Activated T-cell treated with anti-CD3 and anti-CD28 coated beads for 24 hours (primary cell): ENCODE measurements at regions not wholly inside any gene's neighbourhood (a gene's known extent, or its start where the extent isn't known, plus 50 kb on each side); places are given as distances from the start of the nearest gene placed in this dataset.

Experiments used
- DNase-seq: peaks from one replicate; pipeline ENCODE4 v3.0.0-alpha.2; 2020; ENCODE audit warnings: low read depth

- no peak for DNase-seq
Observed at GRCh38 chr20:60803335-60804055, 448.6 kb upstream of the CDH4 start.

GRCh38 chr20:60804240-60804917 lies 447.7 kb upstream of the CDH4 start:
- DNase-seq = no peak

GRCh38 chr20:60804918-60805630 lies 447.0 kb upstream of the CDH4 start:
- DNase-seq = no peak

DNA sequence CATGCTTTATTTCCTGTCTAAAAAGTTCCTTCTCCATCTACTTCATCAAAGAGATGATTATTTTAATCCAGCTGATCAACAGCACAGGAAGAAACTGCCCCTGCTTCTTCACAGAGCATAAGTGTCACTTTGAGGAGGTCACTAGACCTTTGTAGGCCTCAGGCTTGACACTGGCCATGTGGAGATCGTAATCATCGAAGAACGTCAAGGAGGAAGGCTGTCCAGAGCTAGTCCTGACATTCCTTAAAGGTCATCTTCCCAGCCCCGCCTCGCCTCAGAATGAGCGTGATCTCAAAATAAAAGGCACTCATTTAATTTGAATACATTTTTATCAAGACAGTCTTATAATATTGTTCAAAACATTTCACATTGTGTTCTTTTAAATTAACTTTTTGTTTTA lies 445.7 kb upstream of the CDH4 start:
- DNase-seq = no peak

DNA sequence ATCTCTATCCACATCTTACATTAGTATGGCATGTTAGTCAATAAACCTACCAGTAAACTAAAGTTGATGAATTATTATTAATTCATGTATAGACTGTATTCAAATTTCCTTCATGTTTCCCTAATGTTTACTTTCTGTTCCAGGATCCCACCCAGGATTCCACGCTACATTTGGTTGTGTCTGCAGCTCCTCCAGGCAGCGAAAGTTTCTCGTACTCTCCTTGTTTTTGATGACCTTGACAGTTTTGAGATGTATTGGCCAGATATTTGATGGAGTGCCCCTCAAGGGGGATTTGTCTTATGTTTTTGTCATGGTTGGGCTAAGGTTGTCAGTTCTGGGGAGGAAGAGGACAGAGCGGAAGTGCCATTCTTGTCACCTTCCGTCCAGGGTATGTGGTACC lies 445.2 kb upstream of the CDH4 start:
- DNase-seq = no peak

DNA sequence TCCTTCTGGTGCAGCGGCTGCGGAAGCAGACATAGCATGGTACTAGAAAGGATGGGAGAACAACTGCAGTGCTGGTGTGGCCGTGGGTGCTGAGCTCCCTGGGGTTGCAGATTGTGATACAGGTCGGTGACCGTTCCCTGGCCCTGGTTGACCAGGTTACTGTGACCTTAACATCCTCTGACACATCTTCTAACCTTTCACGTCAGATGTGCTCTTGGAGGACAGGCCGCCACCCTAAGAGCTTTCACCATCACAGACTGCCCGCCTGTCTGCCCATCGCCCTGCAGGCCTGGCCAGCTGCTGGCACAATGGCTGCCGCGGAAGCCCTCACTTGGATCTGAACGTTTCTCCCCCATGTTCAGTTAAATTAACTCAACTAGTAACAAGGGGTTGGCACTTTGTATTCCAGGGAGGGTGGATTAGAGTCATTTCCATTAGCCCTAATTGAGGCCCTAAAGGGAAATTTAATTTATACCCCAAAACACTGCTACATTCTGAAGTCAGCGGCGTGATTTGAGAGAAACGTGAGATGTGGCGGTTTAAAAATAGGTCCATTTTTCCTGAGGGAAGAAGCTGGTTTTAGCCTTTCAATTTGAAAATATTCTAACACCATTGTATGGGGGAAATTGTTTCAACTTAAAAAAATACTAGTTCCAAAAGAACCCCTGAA lies 443.9 kb upstream of the CDH4 start:
- DNase-seq = no peak

- DNase-seq = no peak
Observed at GRCh38 chr20:60808701-60809100, 443.4 kb upstream of the CDH4 start.

DNA sequence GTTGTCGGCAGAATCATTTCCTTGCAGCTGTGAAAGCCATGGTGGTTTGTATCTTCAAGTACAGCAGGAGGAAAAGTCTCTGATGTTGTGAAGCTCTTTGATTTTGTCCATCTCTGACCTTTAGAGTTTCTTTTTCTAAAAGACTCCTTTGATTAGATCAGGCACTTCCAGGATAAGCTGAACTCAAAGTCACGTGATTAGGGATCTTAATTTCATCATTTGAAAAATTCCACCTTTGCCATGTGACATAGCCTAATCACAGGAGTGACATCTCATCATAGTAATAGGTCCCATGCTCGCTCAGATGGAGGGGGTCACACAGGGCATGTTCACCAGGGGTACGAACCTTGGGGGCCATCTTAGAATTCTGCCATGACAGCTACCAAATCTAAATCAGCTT lies 441.5 kb upstream of the CDH4 start:
- no peak for DNase-seq

DNA sequence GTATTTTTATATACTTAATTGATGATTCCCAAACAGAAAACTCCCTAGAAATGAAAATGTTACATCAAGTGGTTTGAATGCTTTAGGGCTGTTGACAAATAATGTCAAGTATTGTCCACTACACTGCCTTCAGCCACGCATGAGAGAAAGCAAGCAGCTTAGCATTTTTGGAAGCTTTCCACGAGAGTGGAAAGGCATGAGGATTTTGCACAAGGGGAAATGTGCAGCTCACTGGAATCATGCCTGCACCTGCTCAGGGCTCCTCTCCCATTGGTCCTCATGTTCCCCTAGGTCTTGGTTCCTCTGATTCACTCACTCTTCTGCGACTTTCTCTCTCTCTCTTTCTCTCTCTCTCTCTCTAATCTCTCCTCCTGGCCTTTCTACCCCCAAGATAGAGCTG lies 439.5 kb upstream of the CDH4 start:
- DNase-seq = no peak

GRCh38 chr20:60813066-60813465 lies 439.0 kb upstream of the CDH4 start:
- DNase-seq = no peak

GRCh38 chr20:60815656-60816055 lies 436.4 kb upstream of the CDH4 start:
- no peak for DNase-seq

DNA sequence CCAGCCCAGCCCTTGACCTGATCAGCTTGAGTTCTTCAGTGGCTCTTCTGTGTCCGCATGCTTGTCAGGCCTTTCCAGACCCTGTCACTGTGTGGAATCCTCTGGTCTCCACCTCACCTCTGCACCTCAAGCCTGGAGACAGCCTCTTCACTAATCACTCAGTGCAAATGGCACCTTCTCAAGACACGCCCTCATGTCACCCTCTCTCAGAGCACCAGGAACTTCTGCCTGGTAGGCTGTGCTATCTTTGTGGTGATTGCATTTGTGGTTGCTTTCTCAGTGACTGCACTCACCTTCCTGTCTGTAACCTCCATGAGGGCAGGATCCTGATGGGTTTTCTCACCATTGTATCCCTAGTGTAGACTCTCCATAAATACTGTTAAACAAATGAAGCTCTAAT lies 435.2 kb upstream of the CDH4 start:
- DNase-seq = no peak

GRCh38 chr20:60817891-60818290 lies 434.2 kb upstream of the CDH4 start:
- DNase-seq = no peak

GRCh38 chr20:60819511-60819910 lies 432.6 kb upstream of the CDH4 start:
- no peak for DNase-seq

DNA sequence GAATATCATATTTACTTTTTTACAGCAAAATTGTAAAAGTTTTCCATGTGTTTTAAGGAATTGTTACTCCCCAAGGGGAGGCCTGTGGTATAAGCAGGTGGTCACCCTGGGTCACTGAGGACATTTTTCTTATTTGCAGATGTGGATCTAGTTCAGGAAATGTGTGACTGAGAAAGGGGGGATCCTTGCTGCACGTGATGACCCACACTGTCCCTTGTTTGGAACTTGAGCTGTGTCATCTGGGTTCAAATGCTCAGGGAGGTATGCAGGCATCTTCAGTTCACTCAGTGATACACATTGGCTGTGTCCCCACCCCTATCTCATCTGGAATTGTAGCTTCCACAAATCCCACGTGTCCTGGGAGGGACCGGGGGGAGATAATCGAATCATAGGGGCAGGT lies 431.9 kb upstream of the CDH4 start:
- DNase-seq = no peak

DNA sequence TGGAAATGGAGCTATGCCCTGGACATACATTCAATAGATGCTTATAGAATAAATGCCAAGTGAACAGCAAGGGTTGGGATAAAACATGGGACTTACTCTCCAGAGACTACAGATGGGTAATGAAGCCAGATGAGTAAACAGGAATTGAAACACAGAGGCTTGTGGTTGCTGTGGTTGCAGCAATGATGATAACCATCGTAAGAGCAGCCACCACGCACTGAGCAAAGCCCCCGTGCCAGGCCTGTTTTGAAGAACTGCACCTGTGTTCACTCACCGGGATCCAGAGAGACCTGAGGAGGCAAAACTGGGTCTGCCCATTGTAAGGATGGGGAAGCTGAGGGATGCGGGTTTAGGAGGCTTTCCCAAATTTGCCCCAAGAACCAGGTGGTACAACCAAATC lies 431.1 kb upstream of the CDH4 start:
- no peak for DNase-seq

DNA sequence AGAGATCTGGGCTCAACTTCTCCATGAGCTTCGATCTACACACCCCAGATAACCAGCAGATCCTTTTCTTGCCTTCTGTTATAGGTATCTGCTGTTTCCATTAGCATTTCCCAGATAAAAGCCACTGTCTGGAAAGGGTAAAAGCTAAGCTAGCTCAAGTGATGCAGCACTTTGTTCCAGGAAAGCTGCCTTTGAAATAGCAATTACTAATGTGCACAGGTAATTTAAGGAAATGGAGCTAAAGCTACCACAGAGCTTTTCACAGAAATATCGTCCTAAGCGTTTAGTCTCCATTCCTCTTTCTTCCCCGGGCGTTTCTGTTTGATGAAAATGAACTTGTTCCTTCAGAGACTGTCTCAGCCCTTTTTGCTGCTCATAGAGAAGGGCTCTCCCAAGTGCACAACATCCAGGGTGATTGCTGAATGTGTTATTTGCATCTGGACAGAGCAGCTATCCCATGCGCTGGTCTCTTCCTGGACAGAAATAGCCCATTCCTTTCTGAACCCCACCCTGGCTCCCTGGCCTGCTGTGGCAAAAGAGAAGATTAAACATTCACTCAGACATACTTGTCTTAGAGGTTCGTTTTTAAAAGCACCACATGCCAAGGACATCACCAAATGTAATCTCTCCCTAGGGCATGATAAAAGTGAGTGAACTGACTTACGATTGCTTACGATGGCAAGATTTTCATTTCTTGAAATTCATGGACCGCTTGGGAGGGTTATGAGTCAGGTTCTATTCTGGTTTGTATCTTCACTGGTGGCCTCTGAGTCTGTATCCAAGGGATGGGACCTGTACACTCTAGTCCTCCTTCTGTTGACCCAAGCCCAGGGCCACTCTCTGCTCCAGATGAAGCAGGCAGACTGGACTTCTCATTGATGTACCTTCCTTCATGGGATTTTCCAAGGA lies 429.1 kb upstream of the CDH4 start:
- DNase-seq = no peak

DNA sequence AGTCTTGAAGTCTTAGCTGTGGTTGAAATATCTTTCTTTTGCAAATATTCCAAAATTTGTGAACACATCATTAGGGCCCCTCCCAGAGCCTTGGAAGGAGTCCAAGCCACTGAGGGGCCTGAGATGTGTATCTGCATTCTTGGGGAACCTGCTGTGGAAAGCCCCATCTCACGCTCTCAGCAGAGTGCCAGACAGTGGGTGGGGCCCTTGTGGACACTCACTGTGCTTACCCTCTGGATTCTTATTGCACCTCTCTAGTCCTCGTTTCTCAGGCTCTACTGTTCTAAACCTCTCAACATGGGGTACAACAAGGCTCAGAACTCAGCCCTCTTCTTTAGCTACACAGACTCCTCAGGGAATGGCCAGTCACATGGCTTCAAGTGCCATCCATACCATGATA lies 416.2 kb upstream of the CDH4 start:
- DNase-seq = no peak

- no peak for DNase-seq
Observed at GRCh38 chr20:60837173-60837770, 414.8 kb upstream of the CDH4 start.

- no peak for DNase-seq
Observed at GRCh38 chr20:60838297-60838696, 413.8 kb upstream of the CDH4 start.

GRCh38 chr20:60840971-60841370 lies 411.1 kb upstream of the CDH4 start:
- DNase-seq = no peak
